DOHH2 (cell line): ENCODE measurements at regions not wholly inside any gene's neighbourhood (a gene's known extent, or its start where the extent isn't known, plus 50 kb on each side); places are given as distances from the start of the nearest gene placed in this dataset.
A peak's percentile ranks its signal among the peaks of the same experiment; 100 is the strongest.

Source experiments
- CTCF ChIP-seq: fragments of 200-600 bp; sonication (generic); IDR thresholded peaks from one replicate; pipeline ENCODE4 v1.5.1; 2014; ENCODE audit warnings: antibody characterized with exemption, mild to moderate bottlenecking, low read depth, low read length; ENCODE audit not compliant: poor library complexity, severe bottlenecking
- EZH2phosphoT487 ChIP-seq: fragments of 200-600 bp; sonication (generic); IDR thresholded peaks from 2 replicates; pipeline ENCODE4 v1.6.1; 2017; ENCODE audit warnings: borderline replicate concordance, mild to moderate bottlenecking, antibody characterized with exemption, low read length, moderate library complexity, mixed read lengths

GRCh38 chr7:25069900-25070443 lies 55.1 kb downstream of the CYCS start:
- TF ChIP-seq CTCF (peak; percentile 96), EZH2phosphoT487 (no peak)
